ENCODE measurements at regions not wholly inside any gene's neighbourhood (a gene's known extent, or its start where the extent isn't known, plus 50 kb on each side); places are given as distances from the start of the nearest gene placed in this dataset.

DNA sequence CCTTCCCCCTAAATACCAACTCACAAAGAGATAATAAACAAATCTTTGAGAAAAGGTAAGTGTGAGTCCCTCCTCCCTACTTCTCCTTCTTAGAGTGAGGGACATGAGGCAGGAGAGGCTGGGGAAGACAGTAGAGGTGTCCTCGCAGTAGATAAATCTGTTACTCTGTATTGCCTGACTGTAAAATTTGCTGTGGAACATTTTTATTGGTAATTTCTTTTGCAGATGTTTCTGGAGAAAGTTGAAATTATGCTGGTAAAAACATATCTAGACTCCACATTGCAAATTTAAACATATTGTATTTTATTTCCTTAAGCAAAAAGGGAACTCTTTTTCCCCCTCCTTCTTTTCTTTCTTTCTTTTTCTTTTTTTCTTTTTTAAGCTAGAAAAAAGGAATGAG lies 58.5 kb downstream of the PLCE1 start:
- TF ChIP-seq, protein P1, sequence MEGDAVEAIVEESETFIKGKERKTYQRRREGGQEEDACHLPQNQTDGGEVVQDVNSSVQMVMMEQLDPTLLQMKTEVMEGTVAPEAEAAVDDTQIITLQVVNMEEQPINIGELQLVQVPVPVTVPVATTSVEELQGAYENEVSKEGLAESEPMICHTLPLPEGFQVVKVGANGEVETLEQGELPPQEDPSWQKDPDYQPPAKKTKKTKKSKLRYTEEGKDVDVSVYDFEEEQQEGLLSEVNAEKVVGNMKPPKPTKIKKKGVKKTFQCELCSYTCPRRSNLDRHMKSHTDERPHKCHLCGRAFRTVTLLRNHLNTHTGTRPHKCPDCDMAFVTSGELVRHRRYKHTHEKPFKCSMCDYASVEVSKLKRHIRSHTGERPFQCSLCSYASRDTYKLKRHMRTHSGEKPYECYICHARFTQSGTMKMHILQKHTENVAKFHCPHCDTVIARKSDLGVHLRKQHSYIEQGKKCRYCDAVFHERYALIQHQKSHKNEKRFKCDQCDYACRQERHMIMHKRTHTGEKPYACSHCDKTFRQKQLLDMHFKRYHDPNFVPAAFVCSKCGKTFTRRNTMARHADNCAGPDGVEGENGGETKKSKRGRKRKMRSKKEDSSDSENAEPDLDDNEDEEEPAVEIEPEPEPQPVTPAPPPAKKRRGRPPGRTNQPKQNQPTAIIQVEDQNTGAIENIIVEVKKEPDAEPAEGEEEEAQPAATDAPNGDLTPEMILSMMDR (IDR thresholded peaks at IDR 0.05) = no peak
- TF ChIP-seq POLR2A (IDR thresholded peaks at IDR 0.05) (no peak), EP300 (IDR thresholded peaks at IDR 0.05) (no peak)
